HG03175 (cell line): ENCODE measurements at regions not wholly inside any gene's neighbourhood (a gene's known extent, or its start where the extent isn't known, plus 50 kb on each side); places are given as distances from the start of the nearest gene placed in this dataset.

Source experiments
- ATAC-seq: cut with Tn5 transposase; IDR thresholded peaks from one replicate; pipeline ENCODE4 v1.9.1; 2021; ENCODE audit warnings: mild to moderate bottlenecking, moderate library complexity; ENCODE audit not compliant: unreplicated experiment

DNA sequence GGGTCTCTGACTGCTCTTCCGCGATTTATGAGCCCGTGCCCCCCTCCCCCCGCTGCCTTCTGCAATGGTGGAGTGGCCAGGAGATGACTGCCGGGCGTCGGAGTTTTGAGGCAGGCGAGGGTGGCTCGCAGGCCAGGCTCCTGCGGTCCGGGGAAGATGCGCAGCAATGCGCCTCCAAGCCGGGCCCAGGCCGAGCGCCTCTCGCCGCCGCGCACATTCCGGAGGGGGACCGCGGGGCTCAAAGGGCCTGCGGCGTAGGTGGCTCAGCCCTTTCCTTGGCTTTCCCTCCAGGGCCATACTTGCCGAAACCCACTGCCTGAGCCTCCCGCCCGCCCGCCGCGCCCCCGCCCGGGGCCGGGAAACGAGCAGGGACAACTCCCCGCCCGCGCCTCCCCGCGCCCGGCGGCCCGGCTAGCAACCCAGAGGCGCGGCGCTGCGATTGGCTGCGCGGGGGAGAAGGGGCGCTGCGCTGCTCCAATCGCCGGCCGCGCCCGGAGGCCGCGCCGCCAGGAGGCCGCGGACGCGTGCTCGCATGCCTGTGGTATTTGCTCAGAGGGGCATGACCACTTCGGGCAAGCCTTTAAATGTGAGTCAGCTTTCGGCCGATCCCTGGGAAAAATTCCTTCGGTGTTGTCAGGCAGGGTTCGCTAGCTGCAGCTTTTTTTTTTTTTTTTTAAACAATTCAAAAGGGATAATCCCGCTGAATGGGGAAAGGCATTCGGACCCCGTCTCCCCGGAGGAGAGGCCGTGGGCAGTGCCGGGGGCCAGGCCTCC lies 157.9 kb upstream of the PARP11 start:
- ATAC-seq, result peak; percentile 62

DNA sequence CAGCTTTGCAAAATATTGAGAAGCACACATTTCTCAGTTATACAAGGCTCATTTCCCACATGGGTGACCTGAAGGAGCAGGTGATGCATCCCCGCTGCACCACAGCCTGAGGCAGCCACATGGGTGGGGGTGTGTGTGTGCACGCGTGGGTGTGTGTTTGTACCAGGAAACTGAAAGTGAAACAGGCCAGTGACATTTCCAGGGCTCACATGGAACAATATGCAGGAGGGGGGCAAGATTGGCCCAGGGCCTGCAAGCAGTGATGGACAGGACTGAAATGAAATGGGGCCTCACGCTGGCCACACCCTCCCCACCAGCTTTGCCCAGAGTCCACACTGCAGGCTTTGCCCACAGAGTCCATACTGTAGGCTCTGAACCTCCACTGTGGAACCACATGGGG lies 154.2 kb upstream of the PARP11 start:
- no peak for ATAC-seq

DNA sequence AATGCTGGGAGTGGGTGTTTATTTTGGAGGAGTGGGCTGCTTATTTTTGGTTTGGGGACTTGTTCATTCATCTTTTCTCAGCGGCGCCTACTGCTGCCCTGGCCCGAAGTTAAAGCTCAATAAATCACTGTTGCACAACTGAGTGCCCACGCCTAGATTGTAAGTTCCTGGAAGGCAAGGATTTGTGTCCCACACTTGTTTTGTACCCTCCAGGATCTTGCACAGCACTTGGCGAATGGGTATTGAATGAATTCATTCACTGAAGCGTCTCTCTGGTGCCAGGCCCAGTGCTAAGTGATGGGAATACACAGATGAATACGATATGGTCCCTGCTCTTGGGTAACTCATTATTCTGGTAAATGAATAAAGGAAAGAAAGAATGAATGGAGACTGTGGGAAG lies 153.3 kb upstream of the PARP11 start:
- ATAC-seq, result no peak

DNA sequence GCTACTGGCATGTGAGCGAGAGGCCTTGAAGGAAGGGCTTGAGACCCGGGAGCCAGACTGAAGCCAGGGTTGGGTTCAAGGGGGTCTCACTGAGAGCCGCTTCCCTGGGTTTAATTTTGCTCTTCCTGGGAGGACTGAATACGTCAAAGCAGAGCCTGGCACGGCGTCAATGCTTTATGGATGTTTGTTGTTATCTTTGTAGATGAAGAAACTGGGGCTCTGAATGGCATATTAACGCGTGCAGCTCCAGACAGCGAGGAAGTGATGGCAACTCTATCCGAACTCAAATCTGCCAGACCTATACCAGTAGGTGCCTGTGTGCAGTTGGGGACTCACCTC lies 152.8 kb upstream of the PARP11 start:
- no peak for ATAC-seq

DNA sequence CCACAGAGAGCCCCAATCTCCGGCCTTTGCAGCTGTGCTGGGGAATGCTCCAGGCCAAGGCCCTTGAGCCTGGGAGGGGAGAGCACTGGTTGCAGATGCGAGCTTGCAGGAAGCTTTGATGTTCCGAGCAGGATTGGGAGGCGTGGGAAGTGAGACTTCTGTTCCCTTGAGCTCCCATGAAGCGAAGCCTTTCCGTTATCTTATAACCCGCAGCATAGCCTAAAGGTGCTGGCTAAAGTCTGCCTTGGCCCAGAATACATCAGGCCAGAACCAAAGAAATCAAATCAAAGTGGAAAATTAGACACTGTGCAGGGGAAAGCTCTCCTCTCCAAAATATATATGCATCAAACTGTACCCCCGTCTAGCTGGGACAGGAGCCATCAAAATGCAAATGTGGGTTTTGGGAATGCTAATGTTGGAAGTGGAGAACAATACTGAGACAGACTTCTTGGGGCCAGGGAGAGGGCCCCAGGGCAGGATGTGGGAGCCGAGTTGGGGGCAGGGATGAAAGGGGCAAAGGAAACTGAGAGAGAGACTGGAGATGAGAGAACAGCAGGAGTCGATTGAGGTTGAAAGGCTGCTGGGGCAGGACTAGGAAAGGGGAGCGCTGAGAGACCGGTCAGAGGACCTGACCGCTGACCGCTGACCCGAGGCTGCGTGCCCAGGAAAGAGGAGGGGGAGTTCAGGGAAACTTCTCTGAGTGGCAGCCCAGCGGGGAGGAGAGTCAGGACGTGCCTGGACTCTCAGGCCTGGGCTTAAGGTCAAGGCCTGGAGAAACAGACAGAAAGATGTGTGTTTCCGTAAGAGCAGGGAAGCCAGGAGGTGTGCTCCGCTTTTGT lies 152.2 kb upstream of the PARP11 start:
- ATAC-seq, result no peak

GRCh38 chr12:4024701-4025100 lies 151.5 kb upstream of the PARP11 start:
- no peak for ATAC-seq

GRCh38 chr12:4015225-4016091 lies 142.3 kb upstream of the PARP11 start:
- ATAC-seq, result no peak

GRCh38 chr12:4014858-4015224 lies 141.6 kb upstream of the PARP11 start:
- ATAC-seq, result no peak

GRCh38 chr12:4014444-4014843 lies 141.2 kb upstream of the PARP11 start:
- no peak for ATAC-seq

DNA sequence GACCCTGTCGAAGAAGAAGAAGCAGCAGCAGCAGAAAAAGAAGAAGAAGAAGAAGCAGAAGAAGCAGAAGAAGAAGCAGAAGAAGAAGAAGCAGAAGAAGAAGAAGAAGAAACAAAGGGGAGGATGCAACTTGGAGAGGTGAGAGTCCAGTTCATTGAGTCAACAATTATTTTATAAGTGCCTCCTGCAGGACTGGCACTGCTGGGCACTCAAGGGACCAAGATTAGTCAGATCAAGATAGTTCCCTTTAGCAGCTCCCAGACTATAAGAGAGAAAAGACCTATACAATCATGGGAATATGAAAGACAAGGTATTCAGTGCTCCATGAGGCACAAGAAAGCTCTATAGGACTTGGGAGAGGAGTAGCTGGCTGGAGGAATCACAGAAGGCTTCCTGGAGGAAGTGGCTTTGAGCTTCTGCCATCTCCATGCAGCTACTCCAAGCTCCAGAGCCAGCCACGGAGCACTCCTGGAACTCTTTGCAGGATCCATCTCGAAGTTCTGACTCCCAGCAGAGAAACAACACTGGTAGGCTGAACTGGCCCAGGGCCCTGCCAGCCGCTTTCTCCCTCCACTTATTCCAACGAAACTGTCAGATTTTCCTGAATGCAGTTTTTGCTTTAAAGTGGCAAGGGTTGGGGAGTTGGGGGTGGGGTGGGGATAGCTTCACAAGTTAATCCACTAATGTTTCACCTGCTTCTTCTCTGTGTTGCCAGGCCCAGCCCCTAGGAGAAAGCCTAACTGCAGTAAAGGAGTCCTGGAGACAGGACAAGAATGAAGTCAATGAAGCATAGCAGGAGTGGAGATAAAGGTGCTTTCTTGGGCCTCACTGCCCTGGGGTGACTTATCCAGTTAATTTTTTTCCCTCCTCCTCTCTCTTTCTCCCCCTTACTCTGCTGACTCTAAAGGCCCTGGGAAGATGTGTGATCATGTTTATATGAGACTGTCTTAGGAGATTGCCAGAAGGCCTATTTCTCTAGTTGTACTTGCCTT lies 140.1 kb upstream of the PARP11 start:
- ATAC-seq, result no peak

GRCh38 chr12:4012073-4012472 lies 138.9 kb upstream of the PARP11 start:
- no peak for ATAC-seq

DNA sequence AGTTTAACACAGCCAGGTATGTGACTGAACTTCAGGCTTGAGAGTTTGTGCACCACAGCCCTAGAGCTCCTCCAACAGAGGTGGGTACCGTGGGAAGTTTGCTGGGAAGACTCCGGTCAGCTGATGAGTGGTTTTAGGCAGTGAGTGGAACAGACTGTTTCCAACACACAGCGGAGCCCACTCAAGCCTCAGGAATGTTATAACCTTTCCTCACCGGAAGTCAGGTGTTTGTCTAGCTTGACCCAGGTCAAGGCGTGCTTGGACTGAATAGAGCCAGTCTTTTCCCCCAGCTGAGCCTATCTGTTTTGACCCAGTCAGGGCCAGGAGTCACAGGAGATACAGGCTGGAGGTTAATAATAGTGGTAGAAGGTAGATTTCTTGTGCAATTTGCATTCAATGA lies 138.4 kb upstream of the PARP11 start:
- ATAC-seq, result no peak

DNA sequence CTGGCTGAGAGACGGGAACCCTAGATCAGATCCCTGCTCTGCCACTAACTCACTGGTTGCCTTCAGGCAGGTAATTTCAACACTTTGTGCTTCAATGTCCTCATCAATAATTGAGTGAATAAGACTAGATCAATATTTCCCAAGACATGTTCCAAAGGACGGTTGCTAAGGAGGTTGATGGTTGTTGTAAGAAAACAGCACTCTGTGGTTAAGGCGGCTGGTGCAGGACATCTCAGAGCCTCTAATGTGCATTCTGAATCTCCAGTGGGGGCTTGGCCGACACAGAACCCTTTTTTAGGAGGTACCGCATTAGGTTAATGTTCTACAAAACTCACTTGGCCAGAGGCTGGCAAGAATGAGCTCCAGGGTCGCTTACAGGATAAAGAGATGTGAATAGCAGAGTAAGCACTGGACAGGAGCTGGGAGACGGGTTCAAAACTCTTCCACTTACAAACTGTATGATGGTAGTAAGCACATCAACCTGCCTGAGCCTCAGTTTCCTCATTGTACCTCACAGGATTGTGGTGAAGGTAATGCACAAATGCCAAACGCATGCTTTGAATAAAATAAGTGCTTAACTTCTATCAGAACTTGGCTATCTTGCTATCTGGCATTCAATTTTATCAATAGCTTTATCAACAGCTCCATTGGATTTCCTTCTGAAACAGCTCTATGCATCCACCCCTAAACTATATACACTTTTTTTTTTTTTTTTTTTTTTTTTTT lies 136.9 kb upstream of the PARP11 start:
- no peak for ATAC-seq

GRCh38 chr12:4006743-4007142 lies 133.5 kb upstream of the PARP11 start:
- no peak for ATAC-seq

GRCh38 chr12:4005851-4006430 lies 132.7 kb upstream of the PARP11 start:
- no peak for ATAC-seq

DNA sequence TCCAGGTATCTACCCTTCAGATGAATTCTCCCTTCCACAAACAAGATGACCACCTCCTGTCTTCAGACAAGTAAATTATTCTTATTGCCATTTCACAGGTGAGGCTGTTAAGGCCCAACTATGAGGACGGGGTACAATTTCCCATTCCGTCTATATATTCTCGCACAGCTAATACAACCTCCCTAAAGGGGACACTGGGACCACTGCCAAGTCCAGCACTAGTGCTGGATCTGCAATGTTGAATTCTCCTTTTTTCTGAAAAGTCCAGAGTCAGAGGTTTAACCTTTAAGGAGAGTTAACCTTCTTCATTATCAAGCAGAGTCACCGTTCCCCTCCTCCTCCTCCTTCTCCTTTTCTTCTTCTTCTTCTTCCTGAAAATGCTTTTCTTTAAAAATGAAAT lies 130.4 kb upstream of the PARP11 start:
- no peak for ATAC-seq

GRCh38 chr12:4002601-4003000 lies 129.4 kb upstream of the PARP11 start:
- ATAC-seq, result no peak

DNA sequence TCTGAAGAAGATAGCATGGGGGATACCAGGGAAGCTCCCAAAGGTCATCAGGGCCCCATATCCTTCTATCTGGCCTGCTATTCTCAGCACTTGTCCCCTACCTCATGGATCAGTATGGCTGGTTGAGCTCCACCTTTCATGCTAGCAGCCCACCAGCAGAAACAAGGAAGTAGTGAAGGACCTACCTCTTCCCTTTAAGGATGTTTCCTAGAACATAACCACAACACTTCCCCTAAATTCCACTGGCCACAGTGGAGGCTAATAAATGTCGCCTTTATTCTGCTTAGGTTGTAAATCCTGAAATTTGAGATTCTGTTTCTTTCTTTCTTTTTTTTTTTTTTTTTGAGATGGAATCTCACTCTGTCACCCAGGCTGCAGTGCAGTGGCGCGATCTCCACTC lies 128.6 kb upstream of the PARP11 start:
- ATAC-seq, result no peak

DNA sequence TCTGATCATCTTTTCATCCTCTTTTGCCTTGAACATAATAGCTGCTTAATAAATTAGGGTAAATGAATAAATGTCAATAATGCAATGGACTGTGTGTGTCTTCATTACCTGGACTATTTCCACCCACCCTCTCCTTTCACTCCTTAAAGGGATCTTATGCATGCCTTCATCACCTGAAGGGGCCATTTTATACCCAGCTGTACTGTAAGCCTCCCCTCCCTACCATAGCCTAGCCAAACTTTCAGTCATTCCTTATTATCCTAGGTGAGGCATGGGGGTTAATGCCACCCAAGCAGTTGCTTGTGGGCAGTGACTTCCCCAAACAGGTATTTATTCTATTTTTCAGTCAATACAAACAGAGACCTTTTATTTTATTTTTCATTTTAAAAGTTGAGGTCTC lies 127.8 kb upstream of the PARP11 start:
- no peak for ATAC-seq
